A673 (cell line): ENCODE measurements at regions not wholly inside any gene's neighbourhood (a gene's known extent, or its start where the extent isn't known, plus 50 kb on each side); places are given as distances from the start of the nearest gene placed in this dataset.

Experiments
- BruUV-seq: library from RNA; stranded (reverse); fragments of 400-500 nt; replicated peaks from 2 replicates; lab custom pipeline; 2021; lab: Mats Ljungman, UMichigan
- CTCF ChIA-PET: fragments of 300-600 bp; sonication (Branson Sonifier 250); formaldehyde crosslinking; loops from one replicate; lab custom pipeline; 2022; ENCODE audit warnings: antibody characterized with exemption; lab: Charles Lee
- POLR2A ChIA-PET: fragments of 300-600 bp; sonication (Branson Sonifier 250); formaldehyde crosslinking; loops from one replicate; lab custom pipeline; 2022; ENCODE audit warnings: antibody characterized with exemption; ENCODE audit not compliant: low non-redundant PET; lab: Charles Lee
- DNase-seq: peaks from one replicate; pipeline ENCODE4 v3.0.0-alpha.2; 2015; ENCODE audit warnings: low spot score
- H3K27ac ChIP-seq: fragments of 200-600 bp; sonication (generic); 2 replicates; pipeline ENCODE4 v1.5.1; 2016; ENCODE audit warnings: mixed run types, low read depth, mild to moderate bottlenecking, mixed read lengths, antibody characterized with exemption, low read length; ENCODE audit not compliant: poor library complexity, severe bottlenecking
- H3K27me3 ChIP-seq: fragments of 200-600 bp; sonication (generic); replicated peaks from 2 replicates; pipeline ENCODE4 v1.6.1; 2017; ENCODE audit warnings: mixed run types, low read depth, mild to moderate bottlenecking, mixed read lengths, antibody characterized with exemption, low read length; ENCODE audit not compliant: insufficient read depth, poor library complexity
- H3K36me3 ChIP-seq: fragments of 200-600 bp; sonication (generic); 2 replicates; pipeline ENCODE4 v1.6.1; 2016; ENCODE audit warnings: mixed run types, mild to moderate bottlenecking, mixed read lengths, antibody characterized with exemption, low read length; ENCODE audit not compliant: insufficient read depth, poor library complexity, severe bottlenecking
- H3K4me1 ChIP-seq: fragments of 200-600 bp; sonication (generic); 2 replicates; pipeline ENCODE4 v1.6.1; 2017; ENCODE audit warnings: mixed run types, mild to moderate bottlenecking, mixed read lengths, antibody characterized with exemption, low read length; ENCODE audit not compliant: insufficient read depth, poor library complexity, severe bottlenecking
- H3K4me3 ChIP-seq: fragments of 200-600 bp; sonication (generic); 2 replicates; pipeline ENCODE4 v1.5.1; 2016; ENCODE audit warnings: low read depth, mixed run types, mild to moderate bottlenecking, mixed read lengths, low read length; ENCODE audit not compliant: poor library complexity, severe bottlenecking
- H3K9me3 ChIP-seq: fragments of 200-600 bp; sonication (generic); 2 replicates; pipeline ENCODE4 v1.6.1; 2016; ENCODE audit warnings: mixed run types, low read depth, mild to moderate bottlenecking, mixed read lengths, antibody characterized with exemption, low read length; ENCODE audit not compliant: poor library complexity, severe bottlenecking
- EZH2 ChIP-seq: fragments of 200-600 bp; sonication (generic); IDR thresholded peaks from 2 replicates; pipeline ENCODE4 v1.6.1; 2017; ENCODE audit warnings: borderline replicate concordance, low read depth, mild to moderate bottlenecking, mixed read lengths, antibody characterized with exemption, low read length; ENCODE audit not compliant: poor library complexity, severe bottlenecking
- intact Hi-C: fragments of 100-400 bp; cut with micrococcal nuclease; formaldehyde crosslinking; loops from one replicate; pipeline ENCODE4 v1.10.0; 2022; ENCODE audit not compliant: unreplicated experiment
- TF ChIP-seq, protein P1 (sequence below): fragments of 300-800, 200-600 bp; sonication (generic); conservative IDR thresholded peaks from 2 replicates; pipeline ENCODE4 v1.5.1; 2017; ENCODE audit warnings: low read depth, mild to moderate bottlenecking, antibody characterized with exemption, low read length, moderate library complexity, mixed read lengths

DNA sequence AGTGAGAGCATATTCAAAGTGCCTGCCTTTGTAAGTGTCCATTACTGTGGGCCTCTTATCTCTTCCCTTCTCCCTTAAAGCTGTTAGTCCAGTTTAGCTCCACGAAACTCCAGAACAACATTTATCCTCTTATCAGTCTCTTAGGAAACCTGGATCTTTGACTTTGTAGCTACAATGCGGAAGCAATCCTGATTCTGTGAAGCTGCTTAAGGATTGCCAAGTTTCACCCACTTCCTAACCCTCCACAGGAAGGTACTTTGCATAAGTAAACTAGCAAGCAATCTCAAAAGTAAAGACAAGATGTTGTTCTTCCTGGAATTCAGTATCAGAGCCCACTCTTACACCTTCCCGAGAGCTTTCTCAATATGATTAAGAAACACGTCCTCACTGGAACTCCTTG lies 164.9 kb upstream of the USP25 start:
- Histone ChIP-seq H3K27me3 (no peaks in the 10 kb centered on the region), H3K4me1 (no peaks in the 10 kb centered on the region), H3K36me3 (no peaks in the 10 kb centered on the region), H3K9me3 (no peaks in the 10 kb centered on the region), H3K4me3 (no peak overlapping the region), H3K27ac (no peak overlapping the region)
- intact Hi-C loops = no loop called here
- POLR2A ChIA-PET = no interaction called here
- CTCF ChIA-PET = no interaction called here
- BruUV-seq = no TSS peak
- no peak for DNase-seq
- TF ChIP-seq EZH2 = no peak
- TF ChIP-seq, protein P1, sequence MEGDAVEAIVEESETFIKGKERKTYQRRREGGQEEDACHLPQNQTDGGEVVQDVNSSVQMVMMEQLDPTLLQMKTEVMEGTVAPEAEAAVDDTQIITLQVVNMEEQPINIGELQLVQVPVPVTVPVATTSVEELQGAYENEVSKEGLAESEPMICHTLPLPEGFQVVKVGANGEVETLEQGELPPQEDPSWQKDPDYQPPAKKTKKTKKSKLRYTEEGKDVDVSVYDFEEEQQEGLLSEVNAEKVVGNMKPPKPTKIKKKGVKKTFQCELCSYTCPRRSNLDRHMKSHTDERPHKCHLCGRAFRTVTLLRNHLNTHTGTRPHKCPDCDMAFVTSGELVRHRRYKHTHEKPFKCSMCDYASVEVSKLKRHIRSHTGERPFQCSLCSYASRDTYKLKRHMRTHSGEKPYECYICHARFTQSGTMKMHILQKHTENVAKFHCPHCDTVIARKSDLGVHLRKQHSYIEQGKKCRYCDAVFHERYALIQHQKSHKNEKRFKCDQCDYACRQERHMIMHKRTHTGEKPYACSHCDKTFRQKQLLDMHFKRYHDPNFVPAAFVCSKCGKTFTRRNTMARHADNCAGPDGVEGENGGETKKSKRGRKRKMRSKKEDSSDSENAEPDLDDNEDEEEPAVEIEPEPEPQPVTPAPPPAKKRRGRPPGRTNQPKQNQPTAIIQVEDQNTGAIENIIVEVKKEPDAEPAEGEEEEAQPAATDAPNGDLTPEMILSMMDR = no peak

DNA sequence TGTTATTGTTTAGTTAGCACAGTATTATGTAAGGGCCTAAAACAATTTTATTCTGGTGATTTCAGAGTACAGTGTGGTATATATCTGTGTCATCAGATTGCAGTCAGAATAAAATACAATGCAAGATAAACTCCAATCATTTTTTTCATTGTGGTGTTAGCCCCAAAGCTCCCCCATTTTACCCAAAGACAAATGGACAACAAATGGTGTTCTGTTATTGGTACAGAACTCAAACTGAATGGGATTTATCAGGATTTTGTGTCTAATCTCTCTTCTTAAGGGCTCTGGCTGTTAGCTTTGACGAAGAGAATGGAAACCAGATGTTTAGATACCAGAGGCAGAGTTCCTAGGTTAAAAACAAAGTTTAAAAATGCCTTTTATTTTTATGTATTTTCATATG lies 163.1 kb upstream of the USP25 start:
- no peak overlapping the region for H3K27ac ChIP-seq
- H3K27me3 ChIP-seq = no peaks in the 10 kb centered on the region
- intact Hi-C loops = no loop called here
- no TSS peak for BruUV-seq
- CTCF ChIA-PET = no interaction called here
- no peaks in the 10 kb centered on the region for H3K36me3 ChIP-seq
- no peak overlapping the region for H3K4me3 ChIP-seq
- POLR2A ChIA-PET = no interaction called here
- DNase-seq = no peak
- TF ChIP-seq, protein P1 = no peak
- no peak for TF ChIP-seq EZH2
- H3K9me3 ChIP-seq = no peaks in the 10 kb centered on the region
- no peaks in the 10 kb centered on the region for H3K4me1 ChIP-seq

DNA sequence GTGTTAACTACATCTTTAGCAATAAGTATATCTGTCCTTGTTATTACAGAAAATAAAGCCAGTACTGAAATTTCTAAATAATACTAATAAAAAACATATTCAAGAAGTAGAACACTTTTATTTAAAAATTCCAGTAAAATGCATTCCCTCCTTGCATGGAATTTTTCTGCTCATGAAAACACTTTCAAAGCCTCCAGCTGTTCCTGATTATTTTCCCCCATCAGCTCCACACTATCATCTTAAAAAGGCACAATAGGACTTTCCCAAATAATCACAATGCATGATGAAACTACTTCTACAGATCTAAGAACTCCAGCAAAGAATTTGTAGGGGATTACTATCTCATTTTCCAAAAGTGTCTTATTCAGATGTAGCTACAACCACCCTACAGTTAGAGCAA lies 162.6 kb upstream of the USP25 start:
- intact Hi-C loops = no loop called here
- Histone ChIP-seq H3K36me3 (no peaks in the 10 kb centered on the region), H3K27ac (no peak overlapping the region), H3K27me3 (no peaks in the 10 kb centered on the region), H3K4me3 (no peak overlapping the region), H3K4me1 (no peaks in the 10 kb centered on the region), H3K9me3 (no peaks in the 10 kb centered on the region)
- no TSS peak for BruUV-seq
- ChIA-PET CTCF (no interaction called here), POLR2A (no interaction called here)
- DNase-seq = no peak
- TF ChIP-seq, protein P1 = no peak
- TF ChIP-seq EZH2 = no peak

DNA sequence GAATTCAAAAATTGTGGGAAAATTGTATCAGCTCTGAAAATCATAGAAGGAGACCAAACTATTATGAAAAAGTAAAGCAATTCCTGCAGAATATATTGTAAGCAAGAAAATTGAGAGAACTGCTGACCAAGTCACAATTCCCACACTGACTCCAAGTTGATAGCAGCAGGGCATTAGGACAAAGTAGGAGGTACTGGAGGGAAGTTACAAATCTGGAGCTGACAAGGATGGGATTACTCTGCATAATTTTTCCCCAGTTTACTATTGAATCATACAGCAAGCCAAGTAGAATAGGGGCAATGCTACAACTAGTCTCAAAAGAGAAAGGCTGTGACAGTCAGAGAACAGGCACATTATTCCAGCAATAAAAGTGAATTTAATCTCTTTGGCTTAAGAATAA lies 161.3 kb upstream of the USP25 start:
- no TSS peak for BruUV-seq
- POLR2A ChIA-PET = no interaction called here
- CTCF ChIA-PET = no interaction called here

More for the DNA sequence above, 161.3 kb upstream of the USP25 start:
- intact Hi-C loops = no loop called here
- H3K9me3 ChIP-seq = no peaks in the 10 kb centered on the region
- no peaks in the 10 kb centered on the region for H3K4me1 ChIP-seq
- no peaks in the 10 kb centered on the region for H3K27me3 ChIP-seq
- no peaks in the 10 kb centered on the region for H3K36me3 ChIP-seq
- no peak overlapping the region for H3K27ac ChIP-seq
- no peak for DNase-seq
- TF ChIP-seq, protein P1 = no peak
- no peak for TF ChIP-seq EZH2
- H3K4me3 ChIP-seq = no peak overlapping the region
